ENCODE measurements at regions not wholly inside any gene's neighbourhood (a gene's known extent, or its start where the extent isn't known, plus 50 kb on each side); places are given as distances from the start of the nearest gene placed in this dataset.

GRCh38 chr14:53740570-53740969, 216.1 kb downstream of the BMP4 start:
- TF ChIP-seq POLR2AphosphoS5 (IDR thresholded peaks at IDR 0.05), result no peak
- TF ChIP-seq CTCF (IDR thresholded peaks at IDR 0.05), result no peak
- TF ChIP-seq EP300 (IDR thresholded peaks at IDR 0.05), result no peak
- no peak for TF ChIP-seq POLR2A (IDR thresholded peaks at IDR 0.05)
- Histone ChIP-seq H3K4me3 (no peak overlapping the region), H3K27ac (no peak overlapping the region), H3K27me3 (no peaks in the 10 kb centered on the region), H3K36me3 (no peaks in the 10 kb centered on the region), H3K4me1 (no peaks in the 10 kb centered on the region), H3K9me3 (no peaks in the 10 kb centered on the region)
- DNase-seq, result no peak
- intact Hi-C loops (cut with DNase I), result no loop called here

- no peak for DNase-seq
- TF ChIP-seq EP300 (IDR thresholded peaks at IDR 0.05) (no peak), POLR2AphosphoS5 (IDR thresholded peaks at IDR 0.05) (no peak), CTCF (IDR thresholded peaks at IDR 0.05) (no peak), POLR2A (IDR thresholded peaks at IDR 0.05) (no peak)
- WGBS, 2 donors, result 29 to 50% methylated on average over 2 of the region's 2 CpGs
Measured at GRCh38 chr14:53735916-53736315, 220.7 kb downstream of the BMP4 start.

GRCh38 chr14:53723221-53723620, 233.4 kb downstream of the BMP4 start:
- peaks cover 0 to 2% (median 0%) of the 10 kb centered on the region in 4 donors for H3K9me3 ChIP-seq
- 90 to 94% methylated on average over 5 of the region's 5 CpGs for WGBS, 2 donors
- no peaks in the 10 kb centered on the region for H3K36me3 ChIP-seq
- intact Hi-C loops (cut with DNase I), result no loop called here
- TF ChIP-seq POLR2AphosphoS5 (IDR thresholded peaks at IDR 0.05), result no peak
- TF ChIP-seq POLR2A (IDR thresholded peaks at IDR 0.05), result no peak
- no peak for TF ChIP-seq EP300 (IDR thresholded peaks at IDR 0.05)
- TF ChIP-seq CTCF (IDR thresholded peaks at IDR 0.05), result no peak
- H3K4me1 ChIP-seq, result no peaks in the 10 kb centered on the region
- no peak overlapping the region for H3K4me3 ChIP-seq
- no peak for DNase-seq
- no peak overlapping the region for H3K27ac ChIP-seq
- no peaks in the 10 kb centered on the region for H3K27me3 ChIP-seq

More at GRCh38 chr14:53735916-53736315, 220.7 kb downstream of the BMP4 start:
- Histone ChIP-seq H3K36me3 (no peaks in the 10 kb centered on the region), H3K4me3 (no peak overlapping the region), H3K27me3 (no peaks in the 10 kb centered on the region), H3K9me3 (peaks cover 0 to 2% (median 0%) of the 10 kb centered on the region in 4 donors), H3K27ac (no peak overlapping the region), H3K4me1 (no peaks in the 10 kb centered on the region)
- intact Hi-C loops (cut with DNase I), result no loop called here

GRCh38 chr14:53719536-53719935, 237.1 kb downstream of the BMP4 start:
- Histone ChIP-seq H3K4me3 (no peak overlapping the region), H3K36me3 (no peaks in the 10 kb centered on the region), H3K27me3 (no peaks in the 10 kb centered on the region), H3K4me1 (no peaks in the 10 kb centered on the region), H3K9me3 (peaks cover 0 to 2% (median 0%) of the 10 kb centered on the region in 4 donors), H3K27ac (no peak overlapping the region)
- intact Hi-C loops (cut with DNase I), result no loop called here
- no peak for TF ChIP-seq POLR2A (IDR thresholded peaks at IDR 0.05)
- TF ChIP-seq POLR2AphosphoS5 (IDR thresholded peaks at IDR 0.05), result no peak
- TF ChIP-seq EP300 (IDR thresholded peaks at IDR 0.05), result no peak
- no peak for TF ChIP-seq CTCF (IDR thresholded peaks at IDR 0.05)
- no peak for DNase-seq
- WGBS, 2 donors, result 39 to 59% methylated on average over 1 of the region's 1 CpG

GRCh38 chr14:53716578-53716977, 240.0 kb downstream of the BMP4 start:
- H3K27me3 ChIP-seq, result no peaks in the 10 kb centered on the region
- peaks cover 0 to 1% (median 0%) of the 10 kb centered on the region in 4 donors for H3K9me3 ChIP-seq
- H3K4me3 ChIP-seq, result no peak overlapping the region
- intact Hi-C loops (cut with DNase I), result no loop called here
- no peaks in the 10 kb centered on the region for H3K36me3 ChIP-seq
- 55 to 59% methylated on average over 6 of the region's 6 CpGs for WGBS, 2 donors
- TF ChIP-seq CTCF (IDR thresholded peaks at IDR 0.05) (no peak), POLR2A (IDR thresholded peaks at IDR 0.05) (no peak), POLR2AphosphoS5 (IDR thresholded peaks at IDR 0.05) (no peak), EP300 (IDR thresholded peaks at IDR 0.05) (no peak)
- H3K27ac ChIP-seq, result peak overlapping the region in 1 of 4 donors; percentile 12
- H3K4me1 ChIP-seq, result no peaks in the 10 kb centered on the region
- no peak for DNase-seq
